ENCODE measurements at regions not wholly inside any gene's neighbourhood (a gene's known extent, or its start where the extent isn't known, plus 50 kb on each side); places are given as distances from the start of the nearest gene placed in this dataset.

DNA sequence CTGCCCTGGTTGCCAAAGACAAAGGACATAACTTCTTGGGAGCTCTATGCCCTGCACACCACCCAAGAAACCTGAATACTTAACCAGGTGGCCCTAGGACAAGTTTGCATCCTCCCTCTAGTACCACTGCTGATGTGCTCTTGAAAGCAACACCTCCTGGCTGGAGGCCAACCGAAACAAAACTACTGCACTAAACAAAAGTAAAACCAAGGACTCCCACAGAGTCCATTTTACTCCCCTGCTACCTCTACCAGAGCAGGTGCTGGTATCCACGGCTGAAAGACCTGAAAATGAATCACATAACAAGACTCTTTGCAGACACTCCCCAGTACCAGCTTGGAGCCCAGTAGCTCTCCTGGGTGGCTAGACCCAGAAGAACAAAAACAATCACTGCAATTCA, 941.8 kb downstream of the RAPGEF2 start:
- TF ChIP-seq, protein P1, sequence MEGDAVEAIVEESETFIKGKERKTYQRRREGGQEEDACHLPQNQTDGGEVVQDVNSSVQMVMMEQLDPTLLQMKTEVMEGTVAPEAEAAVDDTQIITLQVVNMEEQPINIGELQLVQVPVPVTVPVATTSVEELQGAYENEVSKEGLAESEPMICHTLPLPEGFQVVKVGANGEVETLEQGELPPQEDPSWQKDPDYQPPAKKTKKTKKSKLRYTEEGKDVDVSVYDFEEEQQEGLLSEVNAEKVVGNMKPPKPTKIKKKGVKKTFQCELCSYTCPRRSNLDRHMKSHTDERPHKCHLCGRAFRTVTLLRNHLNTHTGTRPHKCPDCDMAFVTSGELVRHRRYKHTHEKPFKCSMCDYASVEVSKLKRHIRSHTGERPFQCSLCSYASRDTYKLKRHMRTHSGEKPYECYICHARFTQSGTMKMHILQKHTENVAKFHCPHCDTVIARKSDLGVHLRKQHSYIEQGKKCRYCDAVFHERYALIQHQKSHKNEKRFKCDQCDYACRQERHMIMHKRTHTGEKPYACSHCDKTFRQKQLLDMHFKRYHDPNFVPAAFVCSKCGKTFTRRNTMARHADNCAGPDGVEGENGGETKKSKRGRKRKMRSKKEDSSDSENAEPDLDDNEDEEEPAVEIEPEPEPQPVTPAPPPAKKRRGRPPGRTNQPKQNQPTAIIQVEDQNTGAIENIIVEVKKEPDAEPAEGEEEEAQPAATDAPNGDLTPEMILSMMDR (IDR thresholded peaks at IDR 0.05; ENCODE audit: borderline replicate concordance, extremely low read depth, low read length, poor library complexity, severe bottlenecking): no peak
- TF ChIP-seq EZH2 (IDR thresholded peaks at IDR 0.05; ENCODE audit: borderline replicate concordance, low read depth, low read length, severe bottlenecking): no peak
